ENCODE measurements at regions not wholly inside any gene's neighbourhood (a gene's known extent, or its start where the extent isn't known, plus 50 kb on each side); places are given as distances from the start of the nearest gene placed in this dataset.

DNA sequence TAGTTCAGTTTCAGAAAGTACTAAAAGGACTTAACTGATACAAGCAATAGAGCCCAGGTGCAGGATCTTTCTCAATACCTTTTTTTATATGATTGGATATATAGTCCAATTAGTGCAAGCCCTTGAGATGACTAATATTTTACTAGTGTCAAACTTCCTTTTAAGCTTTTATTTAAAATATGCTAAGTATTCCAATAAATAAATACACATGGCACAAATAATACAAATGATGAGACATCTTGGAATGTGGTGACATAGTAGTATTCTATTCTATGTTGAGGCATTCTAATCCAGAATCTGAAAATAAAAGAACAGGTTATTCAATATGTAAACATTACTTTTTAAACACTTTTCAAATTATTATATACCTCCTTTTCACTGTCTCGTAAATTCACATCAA, 670.0 kb downstream of the SI start:
- no peak for TF ChIP-seq FOS (IDR thresholded peaks at IDR 0.05; ENCODE audit: borderline replicate concordance, insufficient read depth, low read length)
- no peak for TF ChIP-seq MAX (IDR thresholded peaks at IDR 0.05; ENCODE audit: insufficient read depth, insufficient read length)
- TF ChIP-seq CTCF (IDR thresholded peaks at IDR 0.05; ENCODE audit: extremely low read depth in 1 of 2, insufficient read depth in 1 of 2, low read depth in 1 of 2, low read length in 2 of 2): no peak
- TF ChIP-seq GATA2 (IDR thresholded peaks at IDR 0.05; ENCODE audit: insufficient read depth, insufficient read length, low read depth, low read length): no peak
- no peaks in the 10 kb centered on the region for H3K27me3 ChIP-seq (ENCODE audit: control insufficient read depth in 2 of 2, insufficient read depth in 2 of 2, low read length in 2 of 2)
- no peaks in the 10 kb centered on the region for H3K9me1 ChIP-seq (replicated peaks; ENCODE audit: control insufficient read depth, extremely low read depth, insufficient read depth, low read length)
- H3K27ac ChIP-seq (ENCODE audit: insufficient read depth, low read depth, low read length): no peak overlapping the region
- no TSS peak for BruUV-seq (replicated peaks)
- ChIA-PET POLR2A (no interaction called here), CTCF (no interaction called here)
- H3K4me3 ChIP-seq (replicated peaks in 1 of 3; ENCODE audit: insufficient read depth in 1 of 3, low read depth in 1 of 3, low read length in 3 of 3): no peak overlapping the region
- FAIRE-seq (no peak), DNase-seq (ENCODE audit: low read depth, low spot score) (no peak)
- dilution Hi-C loops (cut with MboI; ENCODE audit: extremely low pct_ligation_motif_present, low sequenced_read_pairs): no loop called here
- H3K4me1 ChIP-seq (ENCODE audit: control insufficient read depth, extremely low read depth, insufficient read depth, low read length): no peaks in the 10 kb centered on the region
- no peaks in the 10 kb centered on the region for H4K20me1 ChIP-seq (replicated peaks; ENCODE audit: control insufficient read depth, extremely low read depth, insufficient read depth, low read length)
- no peak overlapping the region for H3K9ac ChIP-seq (replicated peaks; ENCODE audit: extremely low read depth, insufficient read depth, low read length)
- no peaks in the 10 kb centered on the region for H3K36me3 ChIP-seq (ENCODE audit: control insufficient read depth in 2 of 2, extremely low read depth in 1 of 2, insufficient read depth in 2 of 2, low read length in 2 of 2)
- H3K9me3 ChIP-seq (replicated peaks; ENCODE audit: control insufficient read depth, insufficient read depth, low read length): peaks cover 2% of the 10 kb centered on the region
- intact Hi-C loops (cut with micrococcal nuclease): no loop called here
- H3K79me2 ChIP-seq (ENCODE audit: control insufficient read depth, insufficient read depth, low read length): no peaks in the 10 kb centered on the region
- H2AFZ ChIP-seq (ENCODE audit: low read depth, low read length): no peak overlapping the region
- H3K4me2 ChIP-seq (ENCODE audit: insufficient read depth, low read length): no peak overlapping the region

DNA sequence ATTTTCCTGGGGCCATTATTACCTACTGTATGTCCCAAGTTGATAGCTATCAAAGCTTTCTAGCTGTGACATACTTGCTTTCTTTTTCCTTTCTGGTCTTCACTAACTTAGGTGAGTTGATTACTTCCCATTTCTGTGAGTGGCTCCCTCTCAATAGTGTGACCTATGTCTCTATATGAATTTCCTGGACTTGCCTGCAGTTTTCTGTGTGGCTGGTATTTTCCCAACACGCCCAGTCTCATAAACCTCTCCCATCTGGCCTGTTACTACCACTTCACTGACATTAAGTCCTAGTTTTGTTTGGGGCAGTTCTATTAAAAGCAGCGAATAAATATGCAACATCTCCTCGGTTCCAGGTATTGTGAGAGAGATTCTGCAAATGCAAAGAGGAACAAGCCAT, 671.2 kb downstream of the SI start:
- TF ChIP-seq EZH2 (IDR thresholded peaks at IDR 0.05; ENCODE audit: borderline replicate concordance, low read depth, low read length, severe bottlenecking): no peak
- TF ChIP-seq JUN (IDR thresholded peaks at IDR 0.05; ENCODE audit: borderline replicate concordance, insufficient read depth, insufficient read length, low read depth): no peak
- no peak for TF ChIP-seq FOS (IDR thresholded peaks at IDR 0.05; ENCODE audit: borderline replicate concordance, insufficient read depth, low read length)
- TF ChIP-seq MYC (IDR thresholded peaks at IDR 0.05; ENCODE audit: low read depth, low read length): no peak
- no peak for TF ChIP-seq CTCF (IDR thresholded peaks at IDR 0.05; ENCODE audit: extremely low read depth in 1 of 2, insufficient read depth in 1 of 2, low read depth in 1 of 2, low read length in 2 of 2)
- no peak for TF ChIP-seq GATA2 (IDR thresholded peaks at IDR 0.05; ENCODE audit: insufficient read depth, insufficient read length, low read depth, low read length)
- no peak for TF ChIP-seq POLR2A (IDR thresholded peaks at IDR 0.05; ENCODE audit: low read depth, low read length)
- TF ChIP-seq POLR2AphosphoS5 (IDR thresholded peaks at IDR 0.05; ENCODE audit: insufficient read depth, low read depth, low read length): no peak
- no peak for TF ChIP-seq MAX (IDR thresholded peaks at IDR 0.05; ENCODE audit: insufficient read depth, insufficient read length)
- H3K79me2 ChIP-seq (ENCODE audit: control insufficient read depth, insufficient read depth, low read length): no peaks in the 10 kb centered on the region
- POLR2A ChIA-PET: no interaction called here
- CTCF ChIA-PET: no interaction called here
- H2AFZ ChIP-seq (ENCODE audit: low read depth, low read length): no peak overlapping the region
- H3K9me3 ChIP-seq (replicated peaks; ENCODE audit: control insufficient read depth, insufficient read depth, low read length): peaks cover 2% of the 10 kb centered on the region
- no peak overlapping the region for H3K27ac ChIP-seq (ENCODE audit: insufficient read depth, low read depth, low read length)
- DNase-seq (ENCODE audit: low read depth, low spot score): no peak
- no peaks in the 10 kb centered on the region for H3K9me1 ChIP-seq (replicated peaks; ENCODE audit: control insufficient read depth, extremely low read depth, insufficient read depth, low read length)
- H3K9ac ChIP-seq (replicated peaks; ENCODE audit: extremely low read depth, insufficient read depth, low read length): no peak overlapping the region
- intact Hi-C loops (cut with micrococcal nuclease) (no loop called here), dilution Hi-C loops (cut with MboI; ENCODE audit: extremely low pct_ligation_motif_present, low sequenced_read_pairs) (no loop called here)
- no peak overlapping the region for H3K4me3 ChIP-seq (replicated peaks in 1 of 3; ENCODE audit: insufficient read depth in 1 of 3, low read depth in 1 of 3, low read length in 3 of 3)
- no peaks in the 10 kb centered on the region for H3K36me3 ChIP-seq (ENCODE audit: control insufficient read depth in 2 of 2, extremely low read depth in 1 of 2, insufficient read depth in 2 of 2, low read length in 2 of 2)
- no peaks in the 10 kb centered on the region for H4K20me1 ChIP-seq (replicated peaks; ENCODE audit: control insufficient read depth, extremely low read depth, insufficient read depth, low read length)
- H3K4me1 ChIP-seq (ENCODE audit: control insufficient read depth, extremely low read depth, insufficient read depth, low read length): no peaks in the 10 kb centered on the region
- no peak overlapping the region for H3K4me2 ChIP-seq (ENCODE audit: insufficient read depth, low read length)
- FAIRE-seq: no peak
- no peaks in the 10 kb centered on the region for H3K27me3 ChIP-seq (ENCODE audit: control insufficient read depth in 2 of 2, insufficient read depth in 2 of 2, low read length in 2 of 2)
- BruUV-seq (replicated peaks): no TSS peak

All from endothelial cell of umbilical vein (primary cell).